SK-N-SH (cell line): ENCODE measurements at regions not wholly inside any gene's neighbourhood (a gene's known extent, or its start where the extent isn't known, plus 50 kb on each side); places are given as distances from the start of the nearest gene placed in this dataset.

Source experiments
- CTCF ChIA-PET: fragments of 300-600, 350-600 bp; formaldehyde crosslinking; extraction: SDS; loops from one replicate; lab custom pipeline; 2021; lab: Yijun Ruan, JAX
- POLR2A ChIA-PET: fragments of 350-600 bp; sonication (Branson Sonifier 250); formaldehyde crosslinking; extraction: SDS; loops from one replicate; lab custom pipeline; 2020; ENCODE audit warnings: antibody characterized with exemption, inconsistent platforms; lab: Yijun Ruan, JAX
- DNase-seq: peaks from one replicate; pipeline ENCODE4 v3.0.0; 2012
- H2AFZ ChIP-seq: fragments of 200-600 bp; sonication (generic); 2 replicates; pipeline ENCODE4 v1.8.1; 2016; ENCODE audit warnings: antibody characterized with exemption, mild to moderate bottlenecking, low read depth
- H3F3A ChIP-seq: fragments of 200-600 bp; sonication (generic); replicated peaks from 2 replicates; pipeline ENCODE3; 2016; ENCODE audit warnings: antibody characterized with exemption, mild to moderate bottlenecking; ENCODE audit not compliant: insufficient read depth
- H3K27ac ChIP-seq, 2 experiments: fragments of 200-500 bp in 1 of 2; fragments of 200-600 bp in 1 of 2; sonication (Bioruptor generic) in 1 of 2; sonication (generic), shearing (Covaris generic) in 1 of 2; 2 replicates each; pipeline versions ENCODE4 v1.5.1 to v1.6.1; 2014 to 2016; ENCODE audit warnings: low read depth in 2 of 2, inconsistent platforms in 1 of 2, low read length in 1 of 2, mild to moderate bottlenecking in 1 of 2, mixed read lengths in 1 of 2
- H3K27me3 ChIP-seq: fragments of 200-600 bp; sonication (generic), shearing (Covaris generic); 2 replicates; pipeline ENCODE4 v1.6.1; 2016; ENCODE audit warnings: mixed run types; ENCODE audit not compliant: insufficient read depth
- H3K36me3 ChIP-seq, 2 experiments: fragments of 200-500 bp in 1 of 2; fragments of 200-600 bp in 1 of 2; sonication (Bioruptor generic) in 1 of 2; sonication (generic) in 1 of 2; replicated peaks in 1 of 2; 2 replicates each; pipeline versions ENCODE3 to v1.5.1; 2014 to 2016; ENCODE audit warnings: low read length in 1 of 2, mild to moderate bottlenecking in 1 of 2; ENCODE audit not compliant: insufficient read depth in 2 of 2, control insufficient read depth in 1 of 2
- H3K4me1 ChIP-seq, 2 experiments: fragments of 200-500 bp in 1 of 2; fragments of 200-600 bp in 1 of 2; sonication (Bioruptor generic) in 1 of 2; sonication (generic), shearing (Covaris generic) in 1 of 2; 2 replicates each; pipeline versions ENCODE4 v1.5.1 to v1.6.1; 2014 to 2016; ENCODE audit warnings: low read depth in 1 of 2, low read length in 1 of 2, mixed run types in 1 of 2; ENCODE audit not compliant: insufficient read depth in 2 of 2, control insufficient read depth in 1 of 2
- H3K4me2 ChIP-seq: fragments of 200-600 bp; sonication (generic), shearing (Covaris generic); 2 replicates; pipeline ENCODE4 v1.6.1; 2017; ENCODE audit warnings: mixed run types
- H3K4me3 ChIP-seq, 2 experiments: fragments of 200-500 bp in 1 of 2; fragments of 200-600 bp in 1 of 2; sonication (Bioruptor generic) in 1 of 2; sonication (generic), shearing (Covaris generic) in 1 of 2; 2 replicates each; pipeline versions ENCODE4 v1.5.1 to v1.8.1; 2014 to 2016; ENCODE audit warnings: low read depth in 2 of 2, inconsistent platforms in 1 of 2, low read length in 1 of 2, mild to moderate bottlenecking in 1 of 2, mixed read lengths in 1 of 2, moderate library complexity in 1 of 2
- H3K79me2 ChIP-seq: fragments of 200-600 bp; sonication (generic); 2 replicates; pipeline ENCODE4 v1.8.1; 2017; ENCODE audit warnings: mild to moderate bottlenecking; ENCODE audit not compliant: insufficient read depth
- H3K9ac ChIP-seq: fragments of 200-600 bp; sonication (generic); 2 replicates; pipeline ENCODE4 v1.6.1; 2017; ENCODE audit warnings: mixed run types
- H3K9me2 ChIP-seq: fragments of 200-600 bp; sonication (generic); 2 replicates; pipeline ENCODE4 v1.6.1; 2017; ENCODE audit warnings: mixed run types
- H3K9me3 ChIP-seq: fragments of 200-600 bp; sonication (generic); 2 replicates; pipeline ENCODE4 v1.6.1; 2017; ENCODE audit warnings: mixed run types, mild to moderate bottlenecking, moderate library complexity
- H4K20me1 ChIP-seq: fragments of 200-600 bp; sonication (generic); 2 replicates; pipeline ENCODE4 v1.6.1; 2017; ENCODE audit warnings: mild to moderate bottlenecking, mixed run types; ENCODE audit not compliant: insufficient read depth
- GABPA ChIP-seq: IDR thresholded peaks from 2 replicates; pipeline ENCODE4 v1.4.0; 2012; ENCODE audit warnings: low read depth, mild to moderate bottlenecking
- GATA2 ChIP-seq: sonication (generic); formaldehyde crosslinking; IDR thresholded peaks from 2 replicates; pipeline ENCODE4 v1.5.0; 2020; ENCODE audit warnings: mild to moderate bottlenecking, missing genetic modification reagents
- JUND ChIP-seq: IDR thresholded peaks from 2 replicates; pipeline ENCODE4 v1.4.0; 2012
- MEF2A ChIP-seq: IDR thresholded peaks from 2 replicates; pipeline ENCODE4 v1.4.0; 2012; ENCODE audit warnings: low read depth, borderline replicate concordance
- NRF1 ChIP-seq: IDR thresholded peaks from 2 replicates; pipeline ENCODE4 v1.6.1; 2012; ENCODE audit warnings: low read depth, mild to moderate bottlenecking, low read length
- RAD21 ChIP-seq: IDR thresholded peaks from 2 replicates; pipeline ENCODE4 v1.6.1; 2012; ENCODE audit warnings: mild to moderate bottlenecking, low read length
- SMC3 ChIP-seq: IDR thresholded peaks from 2 replicates; pipeline ENCODE4 v1.6.1; 2012; ENCODE audit warnings: low read depth, low read length, improper control_type of control experiment
- TAF1 ChIP-seq: IDR thresholded peaks from 2 replicates; pipeline ENCODE4 v1.6.1; 2012; ENCODE audit warnings: low read depth, mild to moderate bottlenecking, low read length, moderate library complexity, borderline replicate concordance
- TCF12 ChIP-seq: IDR thresholded peaks from 2 replicates; pipeline ENCODE4 v1.4.0; 2012
- YY1 ChIP-seq: IDR thresholded peaks from 2 replicates; pipeline ENCODE4 v1.4.0; 2012; ENCODE audit warnings: low read depth, mild to moderate bottlenecking
- WGBS: methylation state at CpG from one replicate; pipeline ENCODE4 v1.1.6; 2017; ENCODE audit warnings: low lambda C conversion rate; 5-methylcytosine and 5-hydroxymethylcytosine counted together
- TF ChIP-seq, protein P1 (sequence below): IDR thresholded peaks from 2 replicates; pipeline ENCODE4 v1.4.0; 2012; ENCODE audit warnings: low read depth, borderline replicate concordance
- TF ChIP-seq, protein P2 (sequence below): IDR thresholded peaks from 2 replicates; pipeline ENCODE4 v1.4.0; 2012; ENCODE audit warnings: low read depth, borderline replicate concordance
- TF ChIP-seq, protein P3 (sequence below): IDR thresholded peaks from 2 replicates; pipeline ENCODE4 v1.4.0; 2012; ENCODE audit warnings: low read depth
- TF ChIP-seq, protein P4 (sequence below): IDR thresholded peaks from 2 replicates; pipeline ENCODE4; 2012
- TF ChIP-seq, protein P5 (sequence below): fragments of 200-600 bp; sonication (generic); IDR thresholded peaks from 2 replicates; pipeline ENCODE4 v1.6.1; 2017; ENCODE audit warnings: antibody characterized with exemption, mild to moderate bottlenecking, moderate library complexity

DNA sequence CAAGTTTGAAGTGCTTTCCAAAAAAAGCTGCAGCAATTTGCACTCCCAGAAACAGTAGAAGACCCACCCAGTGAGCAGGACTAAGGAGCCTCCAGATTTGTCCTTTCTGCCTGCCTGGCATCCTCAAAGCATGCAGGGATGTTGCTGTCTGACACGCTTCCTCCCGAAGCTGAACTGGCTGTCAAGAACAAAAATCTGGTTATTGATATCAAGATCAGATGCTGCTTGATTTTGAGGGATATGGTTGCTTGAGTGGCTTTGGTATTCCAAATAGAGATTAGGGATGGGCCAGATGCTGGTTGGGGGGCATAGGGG is 143.3 kb downstream of the MRPS6 start:
- H3K9ac ChIP-seq, result no peak overlapping the region

More for the DNA sequence above, 143.3 kb downstream of the MRPS6 start:
- ChIA-PET CTCF (interaction anchor here (1.5 to 2.0 kb wide), 2 partner anchors 24 to 131 kb away, joined by 4 to 5 read pairs; no protein-coding TSS in a partner anchor), POLR2A (no interaction called here)
- no peaks in the 10 kb centered on the region for H3K27me3 ChIP-seq
- no peak for DNase-seq
- H3K9me3 ChIP-seq, result no peaks in the 10 kb centered on the region
- no peak overlapping the region for H3K27ac ChIP-seq
- 9% methylated on average over 1 of the region's 2 CpGs for WGBS
- H3K9me2 ChIP-seq, result no peaks in the 10 kb centered on the region
- no peaks in the 10 kb centered on the region for H4K20me1 ChIP-seq
- no peaks in the 10 kb centered on the region for H3K79me2 ChIP-seq
- H3F3A ChIP-seq, result no peaks in the 10 kb centered on the region
- H2AFZ ChIP-seq, result no peak overlapping the region
- no peak overlapping the region for H3K4me3 ChIP-seq
- H3K4me2 ChIP-seq, result no peak overlapping the region
- TF ChIP-seq JUND, result no peak
- no peak for TF ChIP-seq YY1
- TF ChIP-seq RAD21, result no peak
- TF ChIP-seq NRF1, result no peak
- TF ChIP-seq GABPA, result no peak
- TF ChIP-seq, protein P1, sequence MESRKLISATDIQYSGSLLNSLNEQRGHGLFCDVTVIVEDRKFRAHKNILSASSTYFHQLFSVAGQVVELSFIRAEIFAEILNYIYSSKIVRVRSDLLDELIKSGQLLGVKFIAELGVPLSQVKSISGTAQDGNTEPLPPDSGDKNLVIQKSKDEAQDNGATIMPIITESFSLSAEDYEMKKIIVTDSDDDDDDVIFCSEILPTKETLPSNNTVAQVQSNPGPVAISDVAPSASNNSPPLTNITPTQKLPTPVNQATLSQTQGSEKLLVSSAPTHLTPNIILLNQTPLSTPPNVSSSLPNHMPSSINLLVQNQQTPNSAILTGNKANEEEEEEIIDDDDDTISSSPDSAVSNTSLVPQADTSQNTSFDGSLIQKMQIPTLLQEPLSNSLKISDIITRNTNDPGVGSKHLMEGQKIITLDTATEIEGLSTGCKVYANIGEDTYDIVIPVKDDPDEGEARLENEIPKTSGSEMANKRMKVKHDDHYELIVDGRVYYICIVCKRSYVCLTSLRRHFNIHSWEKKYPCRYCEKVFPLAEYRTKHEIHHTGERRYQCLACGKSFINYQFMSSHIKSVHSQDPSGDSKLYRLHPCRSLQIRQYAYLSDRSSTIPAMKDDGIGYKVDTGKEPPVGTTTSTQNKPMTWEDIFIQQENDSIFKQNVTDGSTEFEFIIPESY, result no peak
- TF ChIP-seq TCF12, result no peak
- no peak for TF ChIP-seq TAF1
- TF ChIP-seq MEF2A, result no peak
- TF ChIP-seq, protein P2, sequence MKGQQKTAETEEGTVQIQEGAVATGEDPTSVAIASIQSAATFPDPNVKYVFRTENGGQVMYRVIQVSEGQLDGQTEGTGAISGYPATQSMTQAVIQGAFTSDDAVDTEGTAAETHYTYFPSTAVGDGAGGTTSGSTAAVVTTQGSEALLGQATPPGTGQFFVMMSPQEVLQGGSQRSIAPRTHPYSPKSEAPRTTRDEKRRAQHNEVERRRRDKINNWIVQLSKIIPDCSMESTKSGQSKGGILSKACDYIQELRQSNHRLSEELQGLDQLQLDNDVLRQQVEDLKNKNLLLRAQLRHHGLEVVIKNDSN, result no peak
- TF ChIP-seq, protein P3, sequence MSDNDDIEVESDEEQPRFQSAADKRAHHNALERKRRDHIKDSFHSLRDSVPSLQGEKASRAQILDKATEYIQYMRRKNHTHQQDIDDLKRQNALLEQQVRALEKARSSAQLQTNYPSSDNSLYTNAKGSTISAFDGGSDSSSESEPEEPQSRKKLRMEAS, result no peak
- TF ChIP-seq, protein P4, sequence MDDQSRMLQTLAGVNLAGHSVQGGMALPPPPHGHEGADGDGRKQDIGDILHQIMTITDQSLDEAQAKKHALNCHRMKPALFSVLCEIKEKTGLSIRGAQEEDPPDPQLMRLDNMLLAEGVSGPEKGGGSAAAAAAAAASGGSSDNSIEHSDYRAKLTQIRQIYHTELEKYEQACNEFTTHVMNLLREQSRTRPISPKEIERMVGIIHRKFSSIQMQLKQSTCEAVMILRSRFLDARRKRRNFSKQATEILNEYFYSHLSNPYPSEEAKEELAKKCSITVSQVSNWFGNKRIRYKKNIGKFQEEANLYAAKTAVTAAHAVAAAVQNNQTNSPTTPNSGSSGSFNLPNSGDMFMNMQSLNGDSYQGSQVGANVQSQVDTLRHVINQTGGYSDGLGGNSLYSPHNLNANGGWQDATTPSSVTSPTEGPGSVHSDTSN, result no peak
- TF ChIP-seq GATA2 (CRISPR knock-in tag), result no peak
- TF ChIP-seq, protein P5, sequence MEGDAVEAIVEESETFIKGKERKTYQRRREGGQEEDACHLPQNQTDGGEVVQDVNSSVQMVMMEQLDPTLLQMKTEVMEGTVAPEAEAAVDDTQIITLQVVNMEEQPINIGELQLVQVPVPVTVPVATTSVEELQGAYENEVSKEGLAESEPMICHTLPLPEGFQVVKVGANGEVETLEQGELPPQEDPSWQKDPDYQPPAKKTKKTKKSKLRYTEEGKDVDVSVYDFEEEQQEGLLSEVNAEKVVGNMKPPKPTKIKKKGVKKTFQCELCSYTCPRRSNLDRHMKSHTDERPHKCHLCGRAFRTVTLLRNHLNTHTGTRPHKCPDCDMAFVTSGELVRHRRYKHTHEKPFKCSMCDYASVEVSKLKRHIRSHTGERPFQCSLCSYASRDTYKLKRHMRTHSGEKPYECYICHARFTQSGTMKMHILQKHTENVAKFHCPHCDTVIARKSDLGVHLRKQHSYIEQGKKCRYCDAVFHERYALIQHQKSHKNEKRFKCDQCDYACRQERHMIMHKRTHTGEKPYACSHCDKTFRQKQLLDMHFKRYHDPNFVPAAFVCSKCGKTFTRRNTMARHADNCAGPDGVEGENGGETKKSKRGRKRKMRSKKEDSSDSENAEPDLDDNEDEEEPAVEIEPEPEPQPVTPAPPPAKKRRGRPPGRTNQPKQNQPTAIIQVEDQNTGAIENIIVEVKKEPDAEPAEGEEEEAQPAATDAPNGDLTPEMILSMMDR, result no peak
- no peak for TF ChIP-seq SMC3
- H3K4me1 ChIP-seq, result peaks cover 0 to 3% of the 10 kb centered on the region in 2 experiments; a peak in 1 of 4 replicates
- H3K36me3 ChIP-seq, result no peaks in the 10 kb centered on the region
